SJCRH30 (cell line): ENCODE measurements at regions not wholly inside any gene's neighbourhood (a gene's known extent, or its start where the extent isn't known, plus 50 kb on each side); places are given as distances from the start of the nearest gene placed in this dataset.
A peak's percentile ranks its signal among the peaks of the same experiment; 100 is the strongest.

Experiments
- DNase-seq, 2 experiments: peaks; one replicate each; pipeline ENCODE4 v3.0.0-alpha.2; 2015 to 2020
- H3K27ac ChIP-seq: fragments of 250-450 bp; sonication (Bioruptor Pico); 2 replicates; pipeline ENCODE4 v1.5.1; 2020; ENCODE audit warnings: mild to moderate bottlenecking, moderate library complexity
- H3K27me3 ChIP-seq: fragments of 250-450 bp; sonication (Bioruptor Pico); 2 replicates; pipeline ENCODE4 v1.5.1; 2020; ENCODE audit warnings: mild to moderate bottlenecking, moderate library complexity
- H3K36me3 ChIP-seq: fragments of 250-450 bp; sonication (Bioruptor Pico); 2 replicates; pipeline ENCODE4 v1.5.1; 2020; ENCODE audit warnings: mild to moderate bottlenecking, moderate library complexity
- H3K4me1 ChIP-seq: fragments of 250-450 bp; sonication (Bioruptor Pico); 2 replicates; pipeline ENCODE4 v1.5.1; 2020; ENCODE audit warnings: mild to moderate bottlenecking, moderate library complexity
- H3K4me3 ChIP-seq: fragments of 250-450 bp; sonication (Bioruptor Pico); 2 replicates; pipeline ENCODE4 v1.5.1; 2020; ENCODE audit warnings: mild to moderate bottlenecking, moderate library complexity
- H3K9me3 ChIP-seq: fragments of 250-450 bp; sonication (Bioruptor Pico); replicated peaks from 2 replicates; pipeline ENCODE4 v1.5.1; 2020; ENCODE audit warnings: mild to moderate bottlenecking, moderate library complexity

GRCh38 chr3:150317469-150317868, 90.6 kb upstream of the TSC22D2 start:
- no peaks in the 10 kb centered on the region for H3K36me3 ChIP-seq
- no peak overlapping the region for H3K27ac ChIP-seq
- no peak for DNase-seq
- no peaks in the 10 kb centered on the region for H3K27me3 ChIP-seq
- no peak overlapping the region for H3K4me3 ChIP-seq
- peaks cover 36% of the 10 kb centered on the region for H3K4me1 ChIP-seq
- peaks cover 4% of the 10 kb centered on the region; the same call in 1 of the 2 replicates for H3K9me3 ChIP-seq

DNA sequence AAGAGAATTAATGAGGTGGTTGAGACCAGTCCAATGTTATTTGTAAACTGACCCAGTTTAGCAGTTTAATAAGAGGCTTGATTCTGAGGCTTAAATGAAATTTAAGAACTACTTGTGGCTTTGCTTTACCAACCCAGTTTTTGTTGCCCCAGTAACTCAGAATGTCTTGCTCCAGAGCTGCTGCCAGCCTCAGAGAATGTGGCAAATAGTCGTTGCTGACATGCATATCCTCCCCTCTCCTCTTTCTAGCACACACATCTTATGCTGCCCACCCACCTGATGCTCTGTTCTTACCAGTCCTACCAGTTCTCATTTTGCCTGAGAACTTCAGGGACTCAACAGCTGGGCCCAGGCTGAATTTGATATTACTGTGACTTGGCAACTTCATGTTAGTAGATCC, 92.4 kb upstream of the TSC22D2 start:
- H3K4me3 ChIP-seq: no peak overlapping the region
- peak in 1 of 2 experiments; percentile 47 for DNase-seq
- H3K27ac ChIP-seq: no peak overlapping the region
- H3K36me3 ChIP-seq: no peaks in the 10 kb centered on the region
- H3K9me3 ChIP-seq: peaks cover 8% of the 10 kb centered on the region; the same call in 1 of the 2 replicates
- H3K27me3 ChIP-seq: no peaks in the 10 kb centered on the region
- H3K4me1 ChIP-seq: peaks cover 27% of the 10 kb centered on the region

DNA sequence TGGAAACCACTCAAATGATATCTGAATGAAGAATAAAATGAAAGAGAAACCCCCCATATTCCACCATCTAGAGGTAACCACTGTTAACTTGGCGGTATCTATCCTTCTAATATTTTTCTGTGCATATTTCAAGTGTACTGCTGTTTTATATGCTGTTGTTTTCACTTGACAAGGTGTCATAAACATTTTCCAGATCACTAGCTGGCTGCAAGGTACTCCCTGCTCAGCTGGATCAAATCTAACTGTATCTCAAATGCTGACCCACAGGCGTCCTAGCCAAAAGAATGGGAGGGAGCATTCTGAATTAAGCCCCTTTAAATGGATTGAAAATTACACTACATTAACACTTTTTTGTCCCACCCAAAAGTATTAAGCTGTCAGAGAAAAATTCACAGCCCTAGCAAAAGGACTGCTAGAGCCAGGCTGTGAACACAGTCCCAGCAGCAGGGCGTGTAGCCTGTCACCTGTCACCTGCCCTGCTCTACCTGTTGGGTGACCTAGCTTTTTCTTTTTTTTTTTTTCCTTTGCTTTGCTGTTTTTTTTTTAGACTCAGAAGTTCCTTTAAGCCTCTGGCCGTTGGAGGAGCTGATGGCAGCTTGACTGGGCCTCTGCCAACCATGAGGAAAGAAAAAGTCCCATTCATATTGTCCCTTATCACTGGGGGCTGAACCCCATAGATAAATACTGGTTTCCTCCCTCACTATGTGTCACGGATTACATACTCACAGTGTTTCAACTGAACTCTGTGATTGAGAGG, 93.7 kb upstream of the TSC22D2 start:
- peaks cover 20% of the 10 kb centered on the region for H3K4me1 ChIP-seq
- H3K27ac ChIP-seq: no peak overlapping the region
- no peaks in the 10 kb centered on the region for H3K27me3 ChIP-seq
- 0 out of 2 replicates have a peak, but pooled peaks cover 4% of the 10 kb centered on the region for H3K9me3 ChIP-seq
- no peaks in the 10 kb centered on the region for H3K36me3 ChIP-seq
- no peak for DNase-seq
- H3K4me3 ChIP-seq: no peak overlapping the region

GRCh38 chr3:150312018-150312657, 96.0 kb upstream of the TSC22D2 start:
- H3K27ac ChIP-seq: no peak overlapping the region
- no peaks in the 10 kb centered on the region for H3K36me3 ChIP-seq
- 0 out of 2 replicates have a peak, but pooled peaks cover 7% of the 10 kb centered on the region for H3K9me3 ChIP-seq
- H3K4me1 ChIP-seq: peaks cover 32% of the 10 kb centered on the region
- H3K27me3 ChIP-seq: no peaks in the 10 kb centered on the region
- no peak for DNase-seq
- H3K4me3 ChIP-seq: no peak overlapping the region

DNA sequence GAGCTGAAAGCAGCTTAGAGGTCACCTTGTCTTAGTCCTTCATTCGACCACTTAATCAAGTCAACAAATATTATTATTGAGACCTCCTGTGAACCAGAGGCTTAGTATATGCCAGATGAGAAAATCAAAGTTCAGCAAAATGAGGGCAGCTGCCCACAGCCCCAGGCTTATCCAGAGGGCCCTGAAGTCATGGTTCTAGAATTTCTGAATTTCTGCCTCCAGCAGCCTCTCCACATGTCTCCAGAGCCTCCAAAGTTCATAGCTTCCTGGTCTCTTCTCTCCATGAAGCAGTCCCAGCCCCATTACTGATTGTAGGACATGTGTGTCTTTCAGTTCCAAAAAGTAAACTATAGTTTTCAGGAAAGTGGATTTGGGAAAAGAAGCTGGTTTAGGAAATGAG, 96.9 kb upstream of the TSC22D2 start:
- Histone ChIP-seq H3K9me3 (0 out of 2 replicates have a peak, but pooled peaks cover 9% of the 10 kb centered on the region), H3K27me3 (no peaks in the 10 kb centered on the region), H3K27ac (peak overlapping the region; percentile 8; the same call in 1 of the 2 replicates)

DNA sequence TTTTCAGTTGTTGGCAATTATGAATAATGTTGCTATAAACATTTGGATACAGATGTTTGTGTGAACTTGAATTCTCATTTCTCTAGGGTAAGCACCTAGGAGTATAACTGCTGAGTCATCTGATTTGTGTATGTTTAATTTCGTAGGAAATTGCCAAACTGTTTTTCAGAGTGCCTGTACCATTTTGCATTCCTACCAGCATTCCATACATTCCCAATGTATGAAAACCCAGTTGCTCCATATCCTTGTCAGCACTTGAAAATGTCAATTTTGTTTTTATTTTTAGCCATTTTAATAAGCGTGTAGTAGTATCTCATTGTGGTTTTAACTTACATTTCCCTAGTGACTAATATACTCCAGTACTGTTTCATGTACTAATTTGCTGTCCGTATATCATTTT, 98.5 kb upstream of the TSC22D2 start:
- DNase-seq: peak in 1 of 2 experiments; percentile 40

More for the DNA sequence above, 96.9 kb upstream of the TSC22D2 start:
- peak in 1 of 2 experiments; percentile 49 for DNase-seq
- H3K4me1 ChIP-seq: peaks cover 42% of the 10 kb centered on the region
- H3K36me3 ChIP-seq: no peaks in the 10 kb centered on the region
- H3K4me3 ChIP-seq: no peak overlapping the region

DNA sequence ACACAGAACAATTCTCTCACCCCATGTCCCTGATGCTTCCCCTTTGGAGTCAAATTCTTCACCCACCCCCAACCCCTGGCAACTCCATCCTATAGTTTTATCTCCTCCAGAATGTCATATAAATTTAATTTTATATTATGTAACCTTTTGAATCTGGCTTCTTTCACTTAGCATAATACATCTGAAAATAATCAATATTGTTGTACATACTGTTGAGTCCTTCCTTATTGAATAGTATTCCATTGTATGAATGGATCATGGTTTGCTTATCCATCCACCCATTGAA, 98.9 kb upstream of the TSC22D2 start:
- 0 out of 2 replicates have a peak, but pooled peaks cover 9% of the 10 kb centered on the region for H3K9me3 ChIP-seq
- H3K4me1 ChIP-seq: peaks cover 48% of the 10 kb centered on the region
- peak overlapping the region; percentile 95 for H3K27ac ChIP-seq
- no peak for DNase-seq
- no peaks in the 10 kb centered on the region for H3K27me3 ChIP-seq
- no peaks in the 10 kb centered on the region for H3K36me3 ChIP-seq
- H3K4me3 ChIP-seq: peak overlapping the region; percentile 20

More for the DNA sequence above, 98.5 kb upstream of the TSC22D2 start:
- Histone ChIP-seq H3K27ac (peak overlapping the region; percentile 95), H3K36me3 (no peaks in the 10 kb centered on the region), H3K27me3 (no peaks in the 10 kb centered on the region), H3K9me3 (0 out of 2 replicates have a peak, but pooled peaks cover 9% of the 10 kb centered on the region), H3K4me1 (peaks cover 48% of the 10 kb centered on the region), H3K4me3 (no peak overlapping the region; the same call in 1 of the 2 replicates)

GRCh38 chr3:150308481-150309256, 99.4 kb upstream of the TSC22D2 start:
- Histone ChIP-seq H3K4me1 (peaks cover 48% of the 10 kb centered on the region), H3K4me3 (peak overlapping the region; percentile 20), H3K27ac (peak overlapping the region; percentile 95), H3K9me3 (0 out of 2 replicates have a peak, but pooled peaks cover 9% of the 10 kb centered on the region), H3K36me3 (no peaks in the 10 kb centered on the region), H3K27me3 (no peaks in the 10 kb centered on the region)
- DNase-seq: peak; percentile 43 to 57

DNA sequence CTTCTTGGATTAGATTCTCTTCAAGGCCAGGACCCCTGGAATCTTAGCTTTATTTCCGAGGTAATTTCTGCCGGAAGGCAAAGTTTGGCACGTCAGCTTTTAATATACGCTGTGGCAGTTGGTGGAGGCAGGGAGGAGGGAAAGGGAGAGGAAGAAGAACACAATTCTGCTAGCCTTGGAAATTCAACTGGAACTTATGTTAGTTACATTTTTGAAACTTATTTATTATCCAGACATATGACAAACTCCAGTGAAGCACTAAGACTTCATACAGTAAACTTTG, 100.1 kb upstream of the TSC22D2 start:
- H3K9me3 ChIP-seq: 0 out of 2 replicates have a peak, but pooled peaks cover 9% of the 10 kb centered on the region
- peak overlapping the region; percentile 95 for H3K27ac ChIP-seq
- no peaks in the 10 kb centered on the region for H3K36me3 ChIP-seq
- peak; percentile 46 to 70 for DNase-seq
- no peaks in the 10 kb centered on the region for H3K27me3 ChIP-seq
- peaks cover 48% of the 10 kb centered on the region for H3K4me1 ChIP-seq
- peak overlapping the region; percentile 20 for H3K4me3 ChIP-seq

GRCh38 chr3:150307311-150308036, 100.6 kb upstream of the TSC22D2 start:
- Histone ChIP-seq H3K4me1 (peaks cover 48% of the 10 kb centered on the region), H3K9me3 (0 out of 2 replicates have a peak, but pooled peaks cover 9% of the 10 kb centered on the region), H3K27ac (peak overlapping the region; percentile 95), H3K36me3 (no peaks in the 10 kb centered on the region), H3K4me3 (no peak overlapping the region), H3K27me3 (no peaks in the 10 kb centered on the region)
- DNase-seq: no peak

DNA sequence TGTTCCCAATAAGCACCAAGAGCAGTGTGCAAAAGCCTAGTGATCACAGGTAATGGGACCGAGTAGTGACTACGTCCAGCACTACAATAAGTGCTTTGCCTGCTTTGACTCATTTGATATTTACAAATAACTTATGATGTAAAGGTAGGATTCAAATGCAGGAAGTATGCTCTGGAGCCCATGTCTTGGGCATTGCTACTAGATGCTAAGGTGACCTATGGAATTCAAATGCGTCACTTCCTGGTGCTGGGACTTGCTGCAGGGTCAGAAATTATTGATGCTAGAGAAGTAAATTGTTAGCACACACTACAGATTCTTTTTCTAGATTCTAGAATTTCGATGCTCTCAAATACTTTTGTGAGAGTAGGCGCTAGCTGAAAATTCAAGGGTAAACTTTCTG, 101.2 kb upstream of the TSC22D2 start:
- peaks cover 48% of the 10 kb centered on the region for H3K4me1 ChIP-seq
- no peak for DNase-seq
- H3K36me3 ChIP-seq: no peaks in the 10 kb centered on the region
- H3K27ac ChIP-seq: peak overlapping the region; percentile 95
- H3K9me3 ChIP-seq: 0 out of 2 replicates have a peak, but pooled peaks cover 4% of the 10 kb centered on the region
- no peak overlapping the region for H3K4me3 ChIP-seq
- H3K27me3 ChIP-seq: no peaks in the 10 kb centered on the region

DNA sequence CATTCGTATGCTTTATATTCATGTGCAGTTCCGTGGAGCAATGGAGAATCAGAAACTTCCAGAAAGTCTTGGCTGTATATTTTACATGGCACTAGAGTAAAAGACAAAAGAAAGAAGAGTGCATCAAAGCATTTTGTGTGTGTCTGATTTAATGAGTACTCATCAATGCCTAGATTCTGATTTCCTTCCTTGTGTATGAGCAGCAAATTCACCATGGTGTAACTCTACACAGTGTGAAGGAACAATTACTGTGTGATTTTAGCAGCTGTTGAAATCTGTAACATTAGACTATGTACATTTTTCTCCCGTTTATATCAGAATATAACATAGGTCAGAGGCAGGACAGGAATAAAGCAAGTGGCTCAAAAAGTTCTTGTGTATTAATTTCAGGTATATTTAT, 102.0 kb upstream of the TSC22D2 start:
- H3K4me3 ChIP-seq: no peak overlapping the region
- peaks cover 48% of the 10 kb centered on the region for H3K4me1 ChIP-seq
- DNase-seq: peak in 1 of 2 experiments; percentile 84
- H3K27ac ChIP-seq: peak overlapping the region; percentile 95
- H3K9me3 ChIP-seq: 0 out of 2 replicates have a peak, but pooled peaks cover 4% of the 10 kb centered on the region
- no peaks in the 10 kb centered on the region for H3K27me3 ChIP-seq
- H3K36me3 ChIP-seq: no peaks in the 10 kb centered on the region

- no peak for DNase-seq
- no peaks in the 10 kb centered on the region for H3K36me3 ChIP-seq
- H3K4me3 ChIP-seq: no peak overlapping the region
- H3K27me3 ChIP-seq: no peaks in the 10 kb centered on the region
- 0 out of 2 replicates have a peak, but pooled peaks cover 4% of the 10 kb centered on the region for H3K9me3 ChIP-seq
- H3K4me1 ChIP-seq: peaks cover 44% of the 10 kb centered on the region
- no peak overlapping the region for H3K27ac ChIP-seq
These were observed 104.3 kb upstream of the TSC22D2 start for GRCh38 chr3:150303768-150304167.

DNA sequence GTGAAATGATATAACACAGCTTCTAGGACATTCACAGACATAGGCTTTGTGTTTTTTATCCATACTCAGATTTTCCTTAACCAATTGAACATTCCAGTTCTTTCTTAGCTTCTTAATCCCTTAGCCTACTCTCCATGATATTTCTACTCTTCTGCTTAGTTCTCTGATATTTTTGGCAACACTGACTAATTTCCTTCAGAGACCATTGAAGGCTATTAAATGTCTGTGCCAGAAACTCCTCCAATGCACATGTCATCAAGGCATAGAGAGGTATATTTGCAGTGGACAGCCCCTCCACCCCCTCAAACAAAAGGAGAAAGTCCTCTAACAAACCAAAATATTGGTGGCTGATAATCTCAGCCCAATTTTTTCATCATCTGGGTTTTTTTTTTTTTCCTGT, 105.9 kb upstream of the TSC22D2 start:
- DNase-seq: no peak
- H3K27me3 ChIP-seq: no peaks in the 10 kb centered on the region
- H3K27ac ChIP-seq: no peak overlapping the region
- no peak overlapping the region for H3K4me3 ChIP-seq
- no peaks in the 10 kb centered on the region for H3K36me3 ChIP-seq
- H3K9me3 ChIP-seq: 0 out of 2 replicates have a peak, but pooled peaks cover 2% of the 10 kb centered on the region
- peaks cover 43% of the 10 kb centered on the region for H3K4me1 ChIP-seq
